Fibroblast of skin of back (primary cell): ENCODE measurements at regions not wholly inside any gene's neighbourhood (a gene's known extent, or its start where the extent isn't known, plus 50 kb on each side); places are given as distances from the start of the nearest gene placed in this dataset.
"Not testable (repeated sequence)": the region's sequence is repeated elsewhere in the genome, so short reads cannot be mapped to it uniquely, and the experiment has no call there.

Experiments
- DNase-seq: peaks from one replicate; pipeline ENCODE4 v3.0.0-alpha.2; 2013

DNA sequence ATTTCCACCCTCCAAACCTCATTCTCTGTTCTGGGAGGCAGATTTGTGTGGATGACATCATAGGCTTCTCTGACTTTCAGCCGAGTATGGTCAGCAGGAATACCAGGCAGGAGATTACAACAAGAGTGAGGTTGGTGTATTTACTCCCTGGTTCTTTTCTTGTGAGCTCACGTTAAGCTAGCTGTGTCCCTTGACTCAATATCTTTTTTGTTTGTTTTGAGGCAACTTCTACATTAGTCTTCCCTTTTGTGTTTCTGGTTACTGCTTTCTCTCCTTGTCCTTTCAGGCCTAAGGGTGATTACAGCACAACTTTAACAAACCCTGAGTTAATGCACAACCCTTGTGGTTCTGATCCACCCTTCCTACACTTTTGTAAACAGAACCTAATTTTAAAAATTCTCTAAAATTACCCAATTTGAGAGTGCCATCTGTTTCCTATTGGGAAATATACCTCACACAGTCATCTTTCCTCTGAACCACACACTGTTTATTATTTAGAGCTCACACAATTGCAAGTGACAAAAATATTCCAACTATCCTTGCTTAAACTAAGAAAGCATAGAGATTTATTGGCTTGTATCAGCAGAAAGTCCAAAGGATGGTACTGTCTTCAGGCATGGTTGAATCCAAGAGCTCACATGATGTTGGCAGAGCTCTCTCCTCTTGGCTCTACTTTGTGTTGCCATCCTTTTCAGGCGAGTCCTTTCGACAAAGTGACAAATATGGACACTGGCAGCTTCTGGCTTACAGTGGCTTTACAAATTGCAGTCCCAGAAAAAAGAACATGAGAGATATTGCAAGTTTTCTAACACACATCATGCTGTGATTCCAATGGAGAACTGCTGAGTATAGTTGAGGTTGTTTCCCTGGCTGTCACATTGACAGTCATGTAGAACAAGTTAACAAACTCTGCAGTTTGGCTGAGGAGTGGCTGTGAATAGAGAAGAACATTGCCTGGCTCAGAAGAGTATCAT, 150.5 kb upstream of the DDIT4L start:
- no peak for DNase-seq

DNA sequence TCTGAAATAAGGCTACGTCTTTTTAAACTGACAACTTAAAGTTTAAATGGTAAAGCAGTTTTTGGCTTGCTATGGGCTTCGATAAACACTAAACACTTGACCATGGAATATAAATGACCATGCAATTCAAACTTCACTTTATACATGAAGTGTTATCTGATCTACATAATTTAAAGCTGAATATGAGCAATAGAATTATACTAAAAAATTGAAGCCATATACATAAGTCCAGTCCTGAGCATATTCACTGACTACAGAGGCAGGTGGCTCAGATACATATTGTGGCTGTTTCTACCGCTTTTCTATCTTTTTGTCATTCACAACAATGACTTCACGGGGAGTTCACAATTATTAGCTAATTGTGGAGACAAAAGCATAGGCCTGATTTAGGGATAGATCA, 149.6 kb upstream of the DDIT4L start:
- DNase-seq, result no peak

DNA sequence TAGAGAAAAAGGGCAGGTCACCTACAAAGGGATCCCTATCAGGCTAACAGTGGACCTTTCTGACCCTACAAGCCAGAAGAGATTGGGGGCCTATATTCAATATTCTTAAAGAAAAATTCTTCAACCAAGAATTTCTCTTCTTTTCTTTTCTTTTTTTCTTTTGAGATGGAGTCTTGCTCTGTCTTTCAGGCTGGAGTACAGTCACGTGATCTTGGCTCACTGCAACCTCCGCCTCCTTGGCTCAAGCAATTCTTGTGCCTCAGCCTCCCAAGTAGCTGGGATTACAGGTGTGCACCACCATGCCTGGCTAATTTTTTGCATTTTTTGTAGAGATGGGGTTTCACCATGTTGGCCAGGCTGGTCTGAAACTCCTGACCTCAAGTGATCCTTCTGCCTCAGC, 143.2 kb upstream of the DDIT4L start:
- DNase-seq, result not testable (repeated sequence)

DNA sequence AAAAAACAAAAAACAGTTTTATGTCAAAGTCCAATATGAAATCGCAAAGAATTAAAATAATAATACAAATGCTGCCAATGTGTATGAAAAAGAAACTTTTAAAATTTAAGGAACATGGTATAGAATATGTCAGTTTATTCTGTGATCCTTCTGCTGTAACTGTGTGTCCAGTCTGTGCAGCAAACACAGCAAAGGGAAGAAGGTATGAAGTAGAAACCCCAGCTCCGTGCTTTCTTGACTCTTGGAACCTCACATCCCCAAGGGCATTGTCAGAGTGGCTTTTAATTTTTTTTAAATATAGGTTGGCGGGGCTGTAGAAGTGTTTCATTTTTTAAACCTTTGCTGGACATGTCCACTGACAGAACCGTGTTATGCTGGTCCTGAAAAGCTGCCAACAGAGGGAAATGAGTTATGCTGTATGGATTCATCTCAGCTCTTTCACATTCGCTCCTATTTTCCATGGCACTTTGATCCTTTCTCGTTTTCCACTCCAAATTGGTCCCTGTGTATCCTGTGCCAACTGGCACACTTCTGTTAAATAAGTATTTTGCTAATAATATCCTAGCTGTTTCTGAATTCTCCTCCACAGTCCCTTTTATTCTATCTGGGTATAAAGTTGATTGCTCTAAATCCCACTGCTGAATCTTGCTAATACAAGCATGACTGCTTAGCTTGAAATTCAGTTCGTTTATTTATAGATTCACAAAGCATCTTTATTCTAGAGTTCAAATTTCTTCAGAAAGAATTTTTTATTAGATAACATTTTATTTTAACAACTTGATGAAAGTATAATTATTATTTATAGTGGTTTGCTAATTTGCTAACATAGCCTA, 127.0 kb upstream of the DDIT4L start:
- DNase-seq, result no peak

DNA sequence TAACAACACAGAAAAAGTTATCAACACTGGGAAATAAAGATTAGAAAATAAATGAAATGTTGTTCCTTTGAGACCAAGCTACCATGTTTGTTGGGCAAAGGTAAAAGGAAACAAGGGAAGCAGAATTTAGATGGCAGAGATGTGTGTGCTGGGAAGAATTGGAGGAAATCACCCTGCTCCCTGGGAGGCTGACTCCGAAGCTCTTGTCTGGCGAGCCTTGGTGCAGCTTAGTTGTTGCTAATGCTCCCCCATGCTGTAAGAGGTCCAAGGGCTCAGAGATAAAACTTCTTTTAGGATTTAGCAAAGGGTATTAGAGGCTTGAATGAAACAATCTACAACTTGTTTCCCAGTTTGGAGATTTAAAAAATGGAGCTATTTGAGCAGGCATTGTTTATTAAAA, 123.8 kb upstream of the DDIT4L start:
- DNase-seq, result no peak

DNA sequence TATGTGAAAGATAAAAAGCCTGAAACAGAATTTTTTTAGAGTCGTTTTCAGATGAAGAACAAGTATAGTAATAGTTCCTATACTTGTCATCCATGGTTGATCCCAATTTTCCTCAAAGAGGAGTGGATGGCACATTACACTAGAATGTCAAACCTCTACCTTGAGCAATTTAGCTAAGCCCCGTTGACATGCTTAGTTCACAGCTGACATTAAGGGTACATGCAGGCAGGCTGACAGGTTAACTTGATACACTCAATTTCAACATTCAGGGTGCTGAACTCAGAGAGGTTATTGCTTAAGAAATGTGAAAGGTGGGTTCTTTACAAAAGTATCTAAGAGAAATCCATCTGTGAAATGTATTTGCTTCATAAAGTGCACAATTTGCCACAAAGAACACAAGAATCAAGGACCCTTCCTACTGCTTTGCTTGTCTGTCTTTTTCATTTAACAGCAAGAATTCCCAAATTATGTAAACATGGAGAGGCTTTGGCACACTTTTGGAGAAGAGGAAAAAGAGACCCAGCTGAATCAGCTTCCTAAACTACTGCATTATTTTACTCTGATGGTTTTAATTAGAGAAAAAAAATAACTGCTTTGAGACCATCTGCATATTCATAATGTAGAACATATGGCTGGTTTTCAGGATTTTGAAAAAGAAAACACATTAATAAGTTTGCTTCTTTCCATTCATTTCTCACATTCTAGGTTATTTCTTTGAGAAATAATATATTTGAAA, 122.5 kb upstream of the DDIT4L start:
- no peak for DNase-seq

DNA sequence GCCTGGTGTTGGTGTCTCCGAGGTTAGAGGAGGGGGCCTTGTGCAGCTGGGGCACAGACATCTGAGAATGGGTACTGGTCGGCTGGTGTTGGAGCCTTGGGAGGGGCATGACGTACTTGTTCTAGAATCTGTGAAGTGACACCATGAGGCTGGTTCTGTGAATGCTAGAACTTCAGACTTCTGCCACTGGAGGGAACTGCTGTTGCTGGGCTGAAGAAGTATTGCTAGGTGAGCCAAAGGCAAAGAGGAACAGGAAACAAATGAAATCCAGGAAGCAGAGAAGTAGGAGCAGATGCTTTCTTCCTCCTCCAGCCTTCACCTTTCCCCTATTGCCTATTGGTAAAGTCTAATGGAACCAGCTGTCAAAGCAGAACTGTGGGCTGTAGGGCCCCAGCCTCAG, 120.9 kb upstream of the DDIT4L start:
- DNase-seq, result no peak

DNA sequence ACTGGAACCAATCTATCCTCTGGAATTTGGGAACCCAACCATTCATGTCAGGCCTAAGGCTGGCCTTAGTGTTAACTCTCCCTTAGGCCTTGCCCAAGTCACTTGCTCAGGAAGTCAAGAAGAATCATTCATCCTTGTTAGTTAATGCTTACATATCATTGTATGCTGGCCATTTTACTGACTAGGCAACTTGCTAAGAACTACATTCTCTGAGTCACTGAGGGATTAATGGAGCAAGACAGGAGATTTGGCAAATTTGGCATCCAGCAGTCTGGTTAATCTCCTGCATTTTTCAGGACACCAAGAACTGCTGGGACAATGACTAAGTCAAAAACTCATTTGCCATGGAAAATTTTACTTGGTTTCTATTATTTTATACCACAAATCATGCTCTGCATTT, 115.8 kb upstream of the DDIT4L start:
- peak; percentile 49 for DNase-seq

DNA sequence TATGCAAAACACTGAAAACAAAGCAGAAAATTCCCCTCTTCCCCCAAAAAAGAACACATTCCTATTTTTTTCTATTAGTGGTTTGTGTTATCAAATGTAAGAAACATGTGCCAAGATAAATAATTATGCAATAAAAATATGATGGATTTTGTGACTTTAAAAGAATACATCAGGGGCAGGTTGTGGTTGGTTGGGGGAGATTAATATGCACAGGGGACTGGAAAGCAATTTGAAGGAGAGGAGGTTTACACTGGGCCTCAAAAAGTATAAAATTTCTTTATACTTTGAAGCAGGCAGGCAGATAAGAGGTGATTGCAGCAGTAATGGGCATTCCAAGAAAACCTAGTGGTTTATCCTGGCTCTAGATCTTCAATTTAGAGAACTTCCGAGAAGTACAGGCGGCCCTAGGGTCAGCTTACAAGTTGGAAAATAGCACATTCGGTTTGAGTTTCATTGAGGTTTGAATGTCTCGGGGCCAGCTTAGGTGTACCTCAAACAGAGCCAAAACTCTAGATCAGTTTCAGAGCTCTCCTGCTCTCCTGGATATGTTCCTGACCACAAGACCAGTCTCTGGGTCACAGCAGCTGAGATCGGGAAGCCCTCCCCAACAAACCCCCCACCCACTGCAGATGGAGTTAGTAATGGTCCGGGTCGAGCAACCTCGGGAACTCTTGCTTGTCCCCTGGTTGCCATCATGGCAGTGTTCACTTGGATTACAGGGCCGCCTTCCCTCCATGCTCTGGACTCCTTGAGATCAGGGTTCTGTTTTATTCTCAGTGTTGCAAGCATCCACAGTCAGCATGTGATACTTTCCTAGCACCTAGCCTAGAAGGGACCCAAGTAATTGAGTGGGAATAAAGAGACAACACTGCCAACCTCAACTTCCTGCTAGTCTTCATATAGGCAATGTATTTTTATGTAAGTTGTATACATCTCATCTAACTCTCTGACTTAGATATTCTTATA, 112.1 kb upstream of the DDIT4L start:
- DNase-seq, result no peak

DNA sequence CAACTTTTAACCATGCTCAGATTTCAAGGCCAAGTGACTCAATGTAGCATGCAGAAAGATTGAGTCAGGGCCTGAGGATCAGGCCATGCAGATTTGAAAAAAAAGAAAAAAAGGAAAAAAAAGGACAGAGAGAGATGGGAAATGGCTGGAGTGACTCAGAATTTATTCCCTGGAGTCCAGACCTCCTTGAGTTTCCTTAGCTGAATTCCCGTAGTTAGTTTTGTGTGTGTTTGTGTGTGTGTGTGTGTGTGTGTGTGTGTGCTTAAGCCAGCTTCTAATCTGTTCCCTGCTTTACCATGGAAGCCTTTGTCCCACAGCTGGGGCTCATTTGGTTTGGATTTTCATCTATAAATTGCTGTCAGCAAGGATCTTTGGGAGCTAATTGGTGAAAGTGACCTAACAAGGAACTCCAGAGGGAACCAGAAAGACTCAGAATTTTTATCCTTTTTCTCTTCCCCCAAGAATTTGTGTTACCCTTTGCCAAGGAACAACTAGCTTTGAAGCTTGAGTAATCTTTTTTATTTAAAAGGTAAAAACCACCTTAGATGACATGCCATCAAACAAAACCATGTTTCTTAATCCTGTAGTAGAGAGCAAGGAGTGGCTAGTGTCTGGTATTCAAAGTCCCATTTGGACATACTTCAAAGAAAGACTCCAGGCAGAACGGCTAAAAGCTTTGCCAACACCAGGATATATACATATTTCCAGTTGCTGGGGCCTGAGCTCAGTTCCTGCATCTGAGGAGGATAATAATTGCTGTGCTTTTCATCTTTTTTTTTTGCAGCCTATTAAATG, 109.0 kb upstream of the DDIT4L start:
- DNase-seq, result peak; percentile 98

DNA sequence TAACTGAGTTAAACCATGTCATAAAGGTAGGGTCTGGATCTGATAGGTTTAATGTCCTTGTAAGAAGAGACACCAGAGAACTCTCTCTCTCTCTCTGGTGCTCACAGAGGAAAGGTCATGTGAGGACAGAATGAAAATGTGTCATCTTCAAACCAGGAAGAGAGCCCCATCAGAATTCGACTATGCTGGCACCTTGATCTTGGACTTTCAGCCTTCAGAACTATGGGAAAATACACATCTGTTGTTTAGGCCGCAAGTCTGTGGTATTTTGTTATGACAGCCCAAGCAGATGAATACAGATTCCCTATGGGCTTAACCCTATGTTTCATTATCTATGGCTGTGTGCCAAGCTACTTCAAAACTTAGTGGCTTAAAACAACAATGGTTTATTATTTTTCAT, 105.5 kb upstream of the DDIT4L start:
- peak; percentile 71 for DNase-seq

DNA sequence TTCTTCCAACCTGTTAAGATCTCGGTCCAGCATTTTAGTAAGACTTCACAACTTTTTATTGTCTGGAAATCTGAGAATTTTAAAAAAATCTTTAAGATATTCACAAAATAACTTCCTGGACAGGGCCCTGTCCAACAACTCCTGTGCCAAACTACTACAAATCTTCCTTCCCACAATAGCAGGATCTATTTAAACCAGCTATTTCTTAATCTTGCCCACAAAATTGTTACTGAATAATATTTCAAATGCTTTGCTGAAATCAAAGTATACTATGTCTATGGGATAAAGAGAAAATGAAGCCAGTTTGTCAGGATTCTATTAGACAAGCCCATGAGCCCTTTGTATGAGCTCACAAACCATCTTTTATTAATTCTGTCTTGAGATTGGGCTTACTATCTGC, 104.1 kb upstream of the DDIT4L start:
- DNase-seq, result no peak

DNA sequence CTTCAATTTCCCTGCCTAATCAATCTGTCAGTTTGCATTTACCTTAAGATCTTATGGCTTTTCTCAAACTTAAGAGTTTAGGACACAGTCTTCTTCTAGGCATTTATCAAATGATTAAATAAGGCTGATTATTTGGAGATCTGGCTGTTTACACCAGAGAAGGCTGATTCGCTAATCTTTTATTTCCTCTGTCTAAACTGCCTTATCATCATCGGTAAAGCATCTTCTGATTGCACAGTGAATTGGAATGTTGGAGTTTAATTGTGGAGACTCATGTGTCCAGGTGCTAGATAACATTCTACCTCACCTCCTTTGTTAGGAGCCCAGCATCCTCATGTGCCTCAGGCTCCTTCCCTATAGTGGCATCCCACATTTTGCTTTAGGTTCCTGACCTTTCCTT, 100.3 kb upstream of the DDIT4L start:
- DNase-seq, result peak; percentile 39

DNA sequence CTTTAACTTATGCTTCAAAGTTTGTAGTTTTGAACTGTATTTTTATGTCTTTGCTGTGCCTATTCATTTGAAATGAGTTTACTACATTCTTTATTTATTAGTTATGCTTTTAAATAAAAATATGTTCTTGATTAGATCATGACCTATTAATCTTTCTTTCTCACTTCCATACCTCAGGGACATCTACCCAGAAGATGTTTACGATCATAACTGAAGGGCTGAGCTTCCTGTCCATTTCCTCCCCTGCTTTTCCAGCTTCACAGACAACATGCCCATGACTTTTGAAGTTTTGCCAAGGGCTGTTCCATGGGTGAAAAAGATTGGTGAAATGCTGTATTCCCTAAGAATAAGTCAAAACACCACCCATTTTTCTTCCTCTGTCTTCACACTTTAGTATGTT, 99.7 kb upstream of the DDIT4L start:
- peak; percentile 19 for DNase-seq

DNA sequence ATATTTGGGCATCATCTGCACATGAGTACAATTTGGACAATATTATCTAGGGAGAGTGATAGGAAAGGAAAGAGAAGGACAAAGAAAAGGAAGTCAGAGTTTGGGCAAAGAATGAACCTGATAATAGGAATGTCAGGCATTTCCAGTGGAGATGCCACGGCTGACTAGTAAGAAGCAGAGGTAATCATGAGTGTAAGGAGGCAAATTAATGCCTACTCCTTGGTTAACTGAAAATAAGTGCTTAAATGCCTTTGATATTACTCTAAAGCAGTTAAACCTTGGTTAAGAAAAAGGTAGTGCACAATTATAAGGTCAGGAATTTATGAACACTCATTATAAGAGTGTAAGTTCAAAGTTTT, 99.2 kb upstream of the DDIT4L start:
- peak; percentile 44 for DNase-seq

DNA sequence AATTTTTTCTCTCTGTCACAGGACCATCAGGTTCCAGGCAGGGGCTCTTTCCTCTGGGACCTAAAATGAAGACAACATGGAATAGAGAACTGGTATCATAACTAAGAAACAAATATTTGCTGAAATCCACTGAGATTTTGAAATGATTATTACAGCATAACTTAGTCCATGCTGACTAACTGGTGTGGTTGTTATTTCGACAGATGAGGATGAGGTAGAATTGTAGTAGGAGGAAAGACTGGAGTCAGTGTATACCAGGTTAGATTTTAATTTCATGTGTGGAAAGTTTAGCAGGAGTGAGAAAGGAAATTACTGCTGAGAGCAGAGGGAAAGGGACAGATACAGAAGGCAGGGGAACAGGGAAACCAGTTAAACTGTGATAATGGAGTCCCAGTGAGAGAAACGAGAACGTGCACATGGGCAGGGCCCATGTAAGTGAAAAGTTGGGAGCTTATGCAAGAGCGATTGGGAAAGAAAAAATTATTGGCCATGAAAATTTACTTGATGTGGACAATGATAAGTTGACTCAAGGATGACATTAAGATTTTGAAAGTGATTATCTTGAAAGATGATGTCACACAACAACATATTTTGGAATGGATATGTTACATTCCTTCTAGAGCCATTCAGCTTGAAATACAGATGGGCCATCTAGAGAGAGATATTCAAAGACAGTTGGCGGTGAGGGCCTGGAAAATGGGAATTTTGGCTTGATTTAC, 98.7 kb upstream of the DDIT4L start:
- DNase-seq, result no peak

DNA sequence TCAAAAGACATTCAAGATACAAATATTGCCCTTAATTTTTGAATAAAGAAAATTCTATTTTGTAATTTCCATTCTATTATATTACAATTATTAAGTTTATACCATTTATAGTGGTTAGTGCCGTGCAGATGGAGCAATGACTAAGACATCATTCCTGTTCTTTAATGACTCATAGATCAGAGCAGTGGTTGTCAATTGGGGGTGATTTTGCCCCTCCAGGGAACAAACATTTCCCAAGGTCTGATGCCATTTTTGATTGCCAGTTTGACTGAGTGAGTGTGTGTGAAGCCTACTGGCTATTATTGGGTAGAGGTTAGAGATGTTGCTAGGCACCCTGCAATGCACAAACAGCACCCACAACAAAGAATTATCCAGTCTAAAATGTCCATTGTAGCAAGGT, 97.9 kb upstream of the DDIT4L start:
- DNase-seq, result peak; percentile 69

DNA sequence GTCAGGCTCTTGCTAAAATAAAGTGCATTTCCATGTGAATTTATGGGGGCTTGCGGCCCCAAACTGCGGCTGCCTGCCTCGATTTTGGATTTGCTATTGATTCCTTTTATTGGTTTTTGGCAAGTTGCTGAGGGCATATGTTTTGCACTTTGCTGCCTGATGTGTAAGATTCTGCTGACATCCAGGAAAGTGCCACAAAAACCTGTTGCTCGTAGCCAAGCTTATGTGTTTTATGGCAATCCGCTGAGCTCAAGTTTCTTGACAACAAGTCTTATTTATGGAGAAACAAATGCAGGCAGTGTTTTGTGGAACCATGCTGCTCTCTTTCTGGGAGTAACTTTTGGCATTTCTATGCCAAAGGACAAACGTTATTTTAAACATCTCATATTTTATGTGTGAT, 97.3 kb upstream of the DDIT4L start:
- DNase-seq, result no peak

DNA sequence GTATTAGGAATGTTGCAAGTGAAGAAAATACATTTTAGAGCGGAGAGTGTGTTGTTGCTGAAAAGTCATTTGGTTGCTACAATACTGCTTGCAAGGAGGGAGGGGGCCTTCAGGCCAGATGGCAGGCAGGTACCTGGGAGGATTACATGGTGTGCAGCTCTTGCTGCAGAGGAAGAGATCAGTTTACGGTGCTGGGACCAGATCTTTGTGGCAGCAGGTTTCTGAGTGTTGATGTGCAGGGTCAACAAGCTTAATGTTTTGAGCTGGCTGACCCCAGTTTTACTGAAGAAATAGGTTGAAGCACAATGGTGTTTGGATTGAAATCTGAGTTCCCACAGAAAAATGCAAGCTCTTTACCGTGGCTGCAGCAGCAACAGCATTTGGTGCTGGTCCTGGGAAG, 96.4 kb upstream of the DDIT4L start:
- no peak for DNase-seq

DNA sequence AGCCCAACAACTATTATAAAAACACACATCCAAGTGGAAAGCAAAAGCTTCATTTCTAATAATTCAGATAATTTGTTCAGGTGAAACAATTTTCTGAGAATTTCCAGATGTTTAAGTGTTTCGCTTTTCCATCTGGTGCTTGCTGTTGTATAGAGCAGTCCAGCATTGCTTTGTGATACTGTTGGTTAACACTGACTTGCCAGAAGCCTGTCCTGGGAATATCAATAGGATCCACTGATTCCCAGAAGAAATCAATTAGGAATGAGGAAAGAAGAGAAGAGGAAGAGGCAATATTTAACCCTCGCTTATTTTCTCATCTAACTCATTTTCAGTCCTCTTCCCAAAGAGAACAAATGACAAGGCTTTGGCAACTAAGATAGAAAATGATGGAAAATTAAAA, 94.9 kb upstream of the DDIT4L start:
- no peak for DNase-seq
